ENCODE measurements at regions not wholly inside any gene's neighbourhood (a gene's known extent, or its start where the extent isn't known, plus 50 kb on each side); places are given as distances from the start of the nearest gene placed in this dataset.

DNA sequence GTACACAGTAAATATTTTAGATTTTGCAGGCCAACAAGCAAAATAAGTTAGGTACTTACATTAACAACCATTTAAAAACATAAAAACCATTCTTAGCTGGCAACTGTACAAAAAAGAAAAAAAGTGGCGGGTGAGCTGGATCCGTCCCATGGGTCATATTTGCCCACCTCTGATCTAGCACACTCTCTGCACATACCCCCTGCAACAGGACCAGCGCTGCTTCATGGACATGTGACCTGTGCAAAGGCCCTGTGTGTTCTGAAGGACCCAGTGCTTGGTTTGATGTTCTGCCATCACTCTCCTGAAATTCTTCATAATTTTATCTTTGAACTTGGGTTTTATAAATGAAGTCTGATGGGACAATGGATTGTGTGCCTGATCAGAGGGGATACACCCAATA, 72.5 kb upstream of the ACAN start:
- H3K4me1 ChIP-seq (ENCODE audit: control insufficient read depth in 2 of 3, insufficient read depth in 2 of 3, low read depth in 1 of 3, low read length in 3 of 3): no peaks in the 10 kb centered on the region
- DNase-seq (no peak), FAIRE-seq (no peak)
- no peaks in the 10 kb centered on the region for H3K36me3 ChIP-seq (ENCODE audit: control insufficient read depth in 2 of 3, insufficient read depth in 3 of 3, low read length in 3 of 3)
- H3K27ac ChIP-seq (ENCODE audit: low read depth in 2 of 2, low read length in 2 of 2): no peak overlapping the region
- no peak overlapping the region for H3K4me3 ChIP-seq (ENCODE audit: low read length in 3 of 3)
- intact Hi-C loops (cut with DNase I): no loop called here
- H3K9me3 ChIP-seq (ENCODE audit: control insufficient read depth in 2 of 3, insufficient read depth in 1 of 3, low read length in 3 of 3): no peaks in the 10 kb centered on the region
- no peak overlapping the region for H3K9ac ChIP-seq (ENCODE audit: low read length in 3 of 3)
- H3K27me3 ChIP-seq (ENCODE audit: control insufficient read depth, insufficient read depth, low read length): no peaks in the 10 kb centered on the region
- TF ChIP-seq, protein P1, sequence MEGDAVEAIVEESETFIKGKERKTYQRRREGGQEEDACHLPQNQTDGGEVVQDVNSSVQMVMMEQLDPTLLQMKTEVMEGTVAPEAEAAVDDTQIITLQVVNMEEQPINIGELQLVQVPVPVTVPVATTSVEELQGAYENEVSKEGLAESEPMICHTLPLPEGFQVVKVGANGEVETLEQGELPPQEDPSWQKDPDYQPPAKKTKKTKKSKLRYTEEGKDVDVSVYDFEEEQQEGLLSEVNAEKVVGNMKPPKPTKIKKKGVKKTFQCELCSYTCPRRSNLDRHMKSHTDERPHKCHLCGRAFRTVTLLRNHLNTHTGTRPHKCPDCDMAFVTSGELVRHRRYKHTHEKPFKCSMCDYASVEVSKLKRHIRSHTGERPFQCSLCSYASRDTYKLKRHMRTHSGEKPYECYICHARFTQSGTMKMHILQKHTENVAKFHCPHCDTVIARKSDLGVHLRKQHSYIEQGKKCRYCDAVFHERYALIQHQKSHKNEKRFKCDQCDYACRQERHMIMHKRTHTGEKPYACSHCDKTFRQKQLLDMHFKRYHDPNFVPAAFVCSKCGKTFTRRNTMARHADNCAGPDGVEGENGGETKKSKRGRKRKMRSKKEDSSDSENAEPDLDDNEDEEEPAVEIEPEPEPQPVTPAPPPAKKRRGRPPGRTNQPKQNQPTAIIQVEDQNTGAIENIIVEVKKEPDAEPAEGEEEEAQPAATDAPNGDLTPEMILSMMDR (IDR thresholded peaks at IDR 0.05; ENCODE audit: borderline replicate concordance, extremely low read depth, insufficient read depth): no peak

DNA sequence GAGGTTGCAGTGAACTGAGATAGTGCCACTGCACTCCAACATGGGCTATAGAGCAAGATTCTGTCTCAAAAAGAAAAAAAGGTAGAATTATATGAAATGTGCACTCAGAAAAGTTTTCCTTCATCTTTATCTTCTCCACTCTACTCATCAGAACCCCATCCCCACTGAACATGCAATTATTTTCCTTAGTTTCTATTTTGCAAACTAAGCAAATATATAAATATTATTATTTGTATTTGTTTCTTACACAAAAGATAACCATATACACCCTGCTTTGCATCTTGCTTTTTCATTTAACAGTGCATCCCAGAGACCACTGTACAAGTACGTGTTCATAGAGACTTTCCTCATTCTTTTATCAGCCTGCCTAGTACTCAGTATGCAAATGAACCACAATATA, 68.0 kb upstream of the ACAN start:
- H3K36me3 ChIP-seq (ENCODE audit: control insufficient read depth in 2 of 3, insufficient read depth in 3 of 3, low read length in 3 of 3): no peaks in the 10 kb centered on the region
- H3K9me3 ChIP-seq (ENCODE audit: control insufficient read depth in 2 of 3, insufficient read depth in 1 of 3, low read length in 3 of 3): no peaks in the 10 kb centered on the region
- intact Hi-C loops (cut with DNase I): no loop called here

DNA sequence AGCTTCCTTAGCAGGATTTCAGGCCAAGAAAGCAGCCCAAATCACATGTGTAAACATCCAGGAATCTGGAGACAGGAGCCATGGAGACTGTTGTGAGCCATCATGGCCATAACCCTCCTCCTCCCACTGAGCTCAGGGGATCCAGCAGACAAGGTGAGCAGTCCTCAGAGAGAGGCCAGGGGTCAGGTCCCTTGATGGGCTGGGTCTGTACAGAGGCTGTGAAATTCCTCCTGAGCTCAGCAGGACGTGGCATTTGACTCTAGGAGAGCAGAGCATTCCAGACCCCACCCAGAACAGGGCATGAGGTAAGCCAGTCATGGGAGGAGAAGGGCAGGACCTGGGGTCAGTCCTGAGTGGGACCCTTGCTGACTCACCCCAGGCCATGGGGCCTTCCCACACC, 67.0 kb upstream of the ACAN start:
- H3K27me3 ChIP-seq (ENCODE audit: control insufficient read depth, insufficient read depth, low read length): no peaks in the 10 kb centered on the region
- no peak for DNase-seq
- H3K4me3 ChIP-seq (ENCODE audit: low read length in 3 of 3): no peak overlapping the region
- no peaks in the 10 kb centered on the region for H3K4me1 ChIP-seq (ENCODE audit: control insufficient read depth in 2 of 3, insufficient read depth in 2 of 3, low read depth in 1 of 3, low read length in 3 of 3)
- TF ChIP-seq, protein P1 (IDR thresholded peaks at IDR 0.05; ENCODE audit: borderline replicate concordance, extremely low read depth, insufficient read depth): no peak
- no peak for FAIRE-seq
- no peak overlapping the region for H3K9ac ChIP-seq (ENCODE audit: low read length in 3 of 3)
- H3K27ac ChIP-seq (ENCODE audit: low read depth in 2 of 2, low read length in 2 of 2): no peak overlapping the region
- no peaks in the 10 kb centered on the region for H3K36me3 ChIP-seq (ENCODE audit: control insufficient read depth in 2 of 3, insufficient read depth in 3 of 3, low read length in 3 of 3)
- no peaks in the 10 kb centered on the region for H3K9me3 ChIP-seq (ENCODE audit: control insufficient read depth in 2 of 3, insufficient read depth in 1 of 3, low read length in 3 of 3)
- intact Hi-C loops (cut with DNase I): no loop called here

More for the DNA sequence above, 68.0 kb upstream of the ACAN start:
- no peaks in the 10 kb centered on the region for H3K4me1 ChIP-seq (ENCODE audit: control insufficient read depth in 2 of 3, insufficient read depth in 2 of 3, low read depth in 1 of 3, low read length in 3 of 3)
- no peak overlapping the region for H3K27ac ChIP-seq (ENCODE audit: low read depth in 2 of 2, low read length in 2 of 2)
- no peak overlapping the region for H3K9ac ChIP-seq (ENCODE audit: low read length in 3 of 3)
- DNase-seq: no peak
- TF ChIP-seq, protein P1 (IDR thresholded peaks at IDR 0.05; ENCODE audit: borderline replicate concordance, extremely low read depth, insufficient read depth): no peak
- H3K27me3 ChIP-seq (ENCODE audit: control insufficient read depth, insufficient read depth, low read length): no peaks in the 10 kb centered on the region
- no peak for FAIRE-seq
- no peak overlapping the region for H3K4me3 ChIP-seq (ENCODE audit: low read length in 3 of 3)

DNA sequence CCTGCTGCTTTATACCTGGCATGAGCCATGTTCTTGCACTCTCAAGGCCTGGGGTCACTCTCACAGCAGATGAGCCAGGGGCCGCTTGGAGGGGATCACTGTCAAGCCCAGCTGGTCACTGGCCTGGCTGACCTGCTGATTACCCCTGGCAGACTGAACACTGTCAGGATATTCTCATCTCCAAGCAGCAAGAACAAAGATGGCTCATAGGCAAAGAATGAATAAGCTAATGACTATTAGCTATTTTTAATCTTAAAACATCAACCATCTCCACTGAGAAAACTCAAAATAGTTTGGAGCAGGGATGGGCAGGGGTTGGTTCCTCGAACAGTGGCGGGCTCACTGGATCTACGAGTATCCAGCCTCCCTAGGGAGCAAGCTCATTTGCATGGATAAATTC, 64.4 kb upstream of the ACAN start:
- Histone ChIP-seq H3K36me3 (ENCODE audit: control insufficient read depth in 2 of 3, insufficient read depth in 3 of 3, low read length in 3 of 3) (no peaks in the 10 kb centered on the region), H3K9ac (ENCODE audit: low read length in 3 of 3) (no peak overlapping the region), H3K4me3 (ENCODE audit: low read length in 3 of 3) (no peak overlapping the region), H3K4me1 (ENCODE audit: control insufficient read depth in 2 of 3, insufficient read depth in 2 of 3, low read depth in 1 of 3, low read length in 3 of 3) (no peaks in the 10 kb centered on the region), H3K27me3 (ENCODE audit: control insufficient read depth, insufficient read depth, low read length) (no peaks in the 10 kb centered on the region), H3K9me3 (ENCODE audit: control insufficient read depth in 2 of 3, insufficient read depth in 1 of 3, low read length in 3 of 3) (no peaks in the 10 kb centered on the region), H3K27ac (ENCODE audit: low read depth in 2 of 2, low read length in 2 of 2) (no peak overlapping the region)
- FAIRE-seq (no peak), DNase-seq (no peak)
- intact Hi-C loops (cut with DNase I): no loop called here
- TF ChIP-seq, protein P1 (IDR thresholded peaks at IDR 0.05; ENCODE audit: borderline replicate concordance, extremely low read depth, insufficient read depth): no peak

All from kidney (tissue), 13 donors.